Lower leg skin (tissue), 3 donors: ENCODE measurements at regions not wholly inside any gene's neighbourhood (a gene's known extent, or its start where the extent isn't known, plus 50 kb on each side); places are given as distances from the start of the nearest gene placed in this dataset.

Source experiments
- CTCF ChIP-seq, 3 donors: fragments of 450-650 bp; IDR thresholded peaks; one replicate each; pipeline ENCODE4 v1.5.1; 2016; ENCODE audit warnings: antibody characterized with exemption in 3 of 3, mild to moderate bottlenecking in 3 of 3, moderate library complexity in 2 of 3
- POLR2A ChIP-seq, 2 donors: fragments of 450-650 bp; IDR thresholded peaks; one replicate each; pipeline ENCODE4 v1.6.1; 2016 to 2017; ENCODE audit warnings: antibody characterized with exemption in 2 of 2, mild to moderate bottlenecking in 1 of 2, moderate library complexity in 1 of 2

- no peak for TF ChIP-seq CTCF (IDR thresholded peaks at IDR 0.05)
- TF ChIP-seq POLR2A (IDR thresholded peaks at IDR 0.05) = no peak
Measured at GRCh38 chr20:22818636-22819035, 216.5 kb upstream of the SSTR4 start.
